GM23248 (cell line): ENCODE measurements at regions not wholly inside any gene's neighbourhood (a gene's known extent, or its start where the extent isn't known, plus 50 kb on each side); places are given as distances from the start of the nearest gene placed in this dataset.

ENCODE experiments used
- EZH2 ChIP-seq: fragments of 200-600 bp; sonication (generic); IDR thresholded peaks from 2 replicates; pipeline ENCODE4 v1.6.1; 2018; ENCODE audit warnings: antibody characterized with exemption, mild to moderate bottlenecking; ENCODE audit not compliant: insufficient read depth, poor library complexity, severe bottlenecking
- EZH2phosphoT487 ChIP-seq: fragments of 200-600 bp; sonication (generic); IDR thresholded peaks from 2 replicates; pipeline ENCODE4 v1.6.1; 2018; ENCODE audit warnings: antibody characterized with exemption, moderate library complexity, mild to moderate bottlenecking, low read depth; ENCODE audit not compliant: insufficient read depth

GRCh38 chr3:38985581-38985980, 66.2 kb downstream of the SCN11A start:
- TF ChIP-seq EZH2 (no peak), EZH2phosphoT487 (no peak)
